ENCODE measurements at regions not wholly inside any gene's neighbourhood (a gene's known extent, or its start where the extent isn't known, plus 50 kb on each side); places are given as distances from the start of the nearest gene placed in this dataset.

DNA sequence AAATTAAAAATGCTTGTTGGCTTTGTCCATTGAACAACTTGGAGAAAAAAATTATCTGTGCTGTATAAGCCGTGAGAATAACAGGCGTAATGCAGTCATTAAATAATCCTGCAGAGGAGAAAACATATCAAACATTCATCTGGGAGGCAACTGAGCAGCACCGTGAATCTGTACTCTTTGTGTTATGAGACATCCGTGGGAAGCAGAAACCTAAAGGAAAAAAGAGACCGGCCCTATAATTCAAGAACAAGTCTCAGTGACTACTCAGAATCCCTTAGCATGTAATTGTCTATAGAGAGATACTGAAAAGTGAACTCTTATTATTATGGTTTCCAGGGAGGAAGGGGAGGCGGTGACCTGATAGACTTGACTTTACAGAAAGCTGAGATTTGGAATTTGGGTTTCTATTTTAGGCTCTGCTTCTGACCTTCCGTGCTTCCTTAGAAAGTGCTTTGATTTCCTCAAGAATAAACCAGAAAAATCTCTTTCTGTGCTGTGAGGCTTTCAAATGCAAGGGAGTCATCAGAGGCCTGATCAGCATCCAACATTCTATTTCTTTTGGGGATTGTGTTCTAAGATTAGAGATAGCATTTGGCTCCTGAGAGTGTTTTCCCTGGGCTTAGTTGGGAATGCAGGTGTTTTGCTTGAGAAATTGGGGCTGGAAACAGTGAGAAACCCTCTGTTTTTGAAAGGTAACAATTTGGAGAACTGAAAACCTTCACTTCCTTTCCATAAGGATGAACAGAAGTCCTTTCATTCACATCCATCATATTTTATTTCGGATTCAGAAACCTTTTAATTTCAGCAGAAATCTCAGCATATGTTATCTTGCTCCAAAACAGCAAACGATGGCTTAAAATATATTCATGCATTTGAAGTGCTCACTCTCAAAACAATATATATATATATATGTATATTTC is 296.7 kb downstream of the CSNK1G3 start:
- H3K4me1 ChIP-seq: no peaks in the 10 kb centered on the region
- no peaks in the 10 kb centered on the region for H3K27me3 ChIP-seq
- DNase-seq: no peak
- H3K36me3 ChIP-seq (ENCODE audit: low read depth, missing control alignments): no peaks in the 10 kb centered on the region
- intact Hi-C loops (cut with DNase I; ENCODE audit: low total_unique reads): no loop called here
- no peak overlapping the region for H3K4me3 ChIP-seq
- WGBS, 2 donors: 65 to 68% methylated on average over 9 of the region's 9 CpGs
- no peak overlapping the region for H3K27ac ChIP-seq
- TF ChIP-seq, protein P1, sequence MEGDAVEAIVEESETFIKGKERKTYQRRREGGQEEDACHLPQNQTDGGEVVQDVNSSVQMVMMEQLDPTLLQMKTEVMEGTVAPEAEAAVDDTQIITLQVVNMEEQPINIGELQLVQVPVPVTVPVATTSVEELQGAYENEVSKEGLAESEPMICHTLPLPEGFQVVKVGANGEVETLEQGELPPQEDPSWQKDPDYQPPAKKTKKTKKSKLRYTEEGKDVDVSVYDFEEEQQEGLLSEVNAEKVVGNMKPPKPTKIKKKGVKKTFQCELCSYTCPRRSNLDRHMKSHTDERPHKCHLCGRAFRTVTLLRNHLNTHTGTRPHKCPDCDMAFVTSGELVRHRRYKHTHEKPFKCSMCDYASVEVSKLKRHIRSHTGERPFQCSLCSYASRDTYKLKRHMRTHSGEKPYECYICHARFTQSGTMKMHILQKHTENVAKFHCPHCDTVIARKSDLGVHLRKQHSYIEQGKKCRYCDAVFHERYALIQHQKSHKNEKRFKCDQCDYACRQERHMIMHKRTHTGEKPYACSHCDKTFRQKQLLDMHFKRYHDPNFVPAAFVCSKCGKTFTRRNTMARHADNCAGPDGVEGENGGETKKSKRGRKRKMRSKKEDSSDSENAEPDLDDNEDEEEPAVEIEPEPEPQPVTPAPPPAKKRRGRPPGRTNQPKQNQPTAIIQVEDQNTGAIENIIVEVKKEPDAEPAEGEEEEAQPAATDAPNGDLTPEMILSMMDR (IDR thresholded peaks at IDR 0.05): no peak
- no peak for TF ChIP-seq POLR2A (IDR thresholded peaks at IDR 0.05)
- H3K9me3 ChIP-seq: no peaks in the 10 kb centered on the region

DNA sequence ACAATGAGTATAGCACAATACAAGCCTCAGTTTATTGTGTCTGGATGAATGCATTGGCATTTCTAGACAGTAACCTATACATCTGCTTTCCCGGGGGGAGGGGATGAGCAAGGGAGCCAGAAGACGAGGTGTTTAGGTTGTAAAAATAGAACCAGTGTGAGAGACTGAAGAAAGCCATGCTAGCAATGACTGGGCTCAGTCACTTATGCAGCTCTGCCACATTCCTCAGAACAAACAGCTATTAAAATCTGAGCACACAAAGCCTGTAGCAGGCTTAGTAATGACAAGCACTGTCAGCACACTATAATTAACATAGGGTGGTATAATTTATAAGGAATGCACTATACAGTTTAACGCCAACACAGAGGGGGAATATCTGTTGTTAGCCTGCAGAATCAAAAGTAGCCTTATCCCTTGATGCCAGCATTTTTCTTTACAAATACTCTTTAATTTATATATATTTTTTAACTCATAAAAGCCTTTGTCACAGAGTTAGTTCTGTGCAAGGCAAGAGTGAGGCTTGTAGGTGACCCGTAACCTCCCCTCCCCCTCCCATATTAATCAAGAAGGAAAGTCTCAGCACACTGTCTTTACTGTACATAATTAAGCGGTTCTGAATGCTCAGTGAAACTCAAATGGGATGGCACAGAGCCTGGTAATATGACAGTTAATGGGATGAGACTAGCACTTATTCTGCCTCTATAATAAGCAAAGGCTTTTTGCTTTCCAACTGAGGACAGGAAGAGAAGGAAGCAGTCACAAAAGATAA is 295.4 kb downstream of the CSNK1G3 start:
- 76 to 77% methylated on average over 5 of the region's 5 CpGs for WGBS, 2 donors
- DNase-seq: no peak
- Histone ChIP-seq H3K4me3 (no peak overlapping the region), H3K9me3 (no peaks in the 10 kb centered on the region), H3K36me3 (ENCODE audit: low read depth, missing control alignments) (no peaks in the 10 kb centered on the region), H3K27ac (no peak overlapping the region), H3K27me3 (no peaks in the 10 kb centered on the region), H3K4me1 (no peaks in the 10 kb centered on the region)
- TF ChIP-seq, protein P1 (IDR thresholded peaks at IDR 0.05): no peak
- intact Hi-C loops (cut with DNase I; ENCODE audit: low total_unique reads): no loop called here

DNA sequence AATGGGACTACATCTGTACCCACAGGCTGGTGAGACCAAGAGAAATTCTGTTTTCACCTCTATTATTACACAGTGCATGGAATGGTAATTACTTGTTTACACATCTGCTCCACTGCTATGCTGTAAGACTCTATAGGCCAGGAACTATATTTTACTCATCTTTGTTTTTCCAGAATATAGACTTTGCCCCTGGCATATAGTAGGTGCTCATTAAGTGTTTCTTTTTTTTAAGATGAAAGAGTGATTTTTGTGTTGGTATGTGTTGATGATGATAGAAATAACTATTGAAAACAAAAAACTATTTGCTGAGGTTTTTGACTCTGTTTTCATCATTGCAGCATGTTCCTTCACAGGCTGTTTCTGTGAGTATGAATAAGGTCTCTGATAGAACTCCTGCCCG is 294.7 kb downstream of the CSNK1G3 start:
- no peak for DNase-seq
- Histone ChIP-seq H3K27me3 (no peaks in the 10 kb centered on the region), H3K27ac (no peak overlapping the region), H3K4me3 (no peak overlapping the region), H3K4me1 (no peaks in the 10 kb centered on the region), H3K36me3 (ENCODE audit: low read depth, missing control alignments) (no peaks in the 10 kb centered on the region), H3K9me3 (no peaks in the 10 kb centered on the region)
- WGBS, 2 donors: 73 to 86% methylated on average over 1 of the region's 1 CpG
- TF ChIP-seq, protein P1 (IDR thresholded peaks at IDR 0.05): no peak
- no peak for TF ChIP-seq POLR2A (IDR thresholded peaks at IDR 0.05)
- intact Hi-C loops (cut with DNase I; ENCODE audit: low total_unique reads): no loop called here

DNA sequence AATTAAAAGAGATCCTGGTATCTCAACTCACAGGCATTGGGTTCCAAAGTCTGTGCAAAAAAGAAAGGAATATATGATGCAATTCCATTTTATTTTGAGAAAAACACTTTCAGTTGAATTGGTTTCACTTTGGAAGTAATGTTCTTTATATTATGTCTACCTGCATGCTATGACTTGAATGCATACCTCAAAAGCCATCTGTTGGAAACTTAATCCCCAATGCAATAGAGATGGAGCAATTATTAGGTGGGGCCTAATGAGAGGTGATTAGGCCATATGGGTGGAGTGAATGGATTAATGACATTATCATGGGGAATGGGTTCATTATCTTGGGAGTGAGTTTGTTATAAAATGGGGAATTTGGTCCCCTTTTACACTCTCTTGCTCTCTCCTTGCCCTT is 293.3 kb downstream of the CSNK1G3 start:
- H3K27me3 ChIP-seq: no peaks in the 10 kb centered on the region
- TF ChIP-seq, protein P1 (IDR thresholded peaks at IDR 0.05): no peak
- TF ChIP-seq POLR2A (IDR thresholded peaks at IDR 0.05): no peak
- intact Hi-C loops (cut with DNase I; ENCODE audit: low total_unique reads): no loop called here
- no peak overlapping the region for H3K4me3 ChIP-seq
- no peak overlapping the region for H3K27ac ChIP-seq
- no peaks in the 10 kb centered on the region for H3K4me1 ChIP-seq
- no peaks in the 10 kb centered on the region for H3K36me3 ChIP-seq (ENCODE audit: low read depth, missing control alignments)
- DNase-seq: no peak
- no peaks in the 10 kb centered on the region for H3K9me3 ChIP-seq
